Brain microvascular endothelial cell (primary cell): ENCODE measurements at regions not wholly inside any gene's neighbourhood (a gene's known extent, or its start where the extent isn't known, plus 50 kb on each side); places are given as distances from the start of the nearest gene placed in this dataset.
"Not testable (repeated sequence)": the region's sequence is repeated elsewhere in the genome, so short reads cannot be mapped to it uniquely, and the experiment has no call there.

Experiments
- DNase-seq: peaks from one replicate; pipeline ENCODE4 v3.0.0-alpha.2; 2020
- H3K27ac ChIP-seq: fragments of 250-450 bp; sonication (Bioruptor Pico); 2 replicates; pipeline ENCODE4 v1.5.1; 2020; ENCODE audit warnings: mild to moderate bottlenecking, moderate library complexity
- H3K27me3 ChIP-seq: fragments of 250-450 bp; sonication (Bioruptor Pico); replicated peaks from 2 replicates; pipeline ENCODE4 v1.5.1; 2020; ENCODE audit warnings: mild to moderate bottlenecking
- H3K36me3 ChIP-seq: fragments of 250-450 bp; sonication (Bioruptor Pico); replicated peaks from 2 replicates; pipeline ENCODE4 v1.5.1; 2020; ENCODE audit warnings: mild to moderate bottlenecking
- H3K4me3 ChIP-seq: 2 replicates; pipeline ENCODE4 v1.5.1; 2011; ENCODE audit warnings: low read depth, mild to moderate bottlenecking, control low read depth, low read length, moderate library complexity
- in situ Hi-C: cut with HindIII; loops from 2 replicates; pipeline ENCODE4 v1.10.0; 2017; ENCODE audit warnings: low sequenced_read_pairs, low pct_ligation_motif_present
- TF ChIP-seq, protein P1 (sequence below): IDR thresholded peaks from 2 replicates; pipeline ENCODE4 v1.5.1; 2011; ENCODE audit warnings: low read depth, mild to moderate bottlenecking, moderate library complexity, low read length, control low read depth, inconsistent platforms; ENCODE audit errors: missing control alignments

DNA sequence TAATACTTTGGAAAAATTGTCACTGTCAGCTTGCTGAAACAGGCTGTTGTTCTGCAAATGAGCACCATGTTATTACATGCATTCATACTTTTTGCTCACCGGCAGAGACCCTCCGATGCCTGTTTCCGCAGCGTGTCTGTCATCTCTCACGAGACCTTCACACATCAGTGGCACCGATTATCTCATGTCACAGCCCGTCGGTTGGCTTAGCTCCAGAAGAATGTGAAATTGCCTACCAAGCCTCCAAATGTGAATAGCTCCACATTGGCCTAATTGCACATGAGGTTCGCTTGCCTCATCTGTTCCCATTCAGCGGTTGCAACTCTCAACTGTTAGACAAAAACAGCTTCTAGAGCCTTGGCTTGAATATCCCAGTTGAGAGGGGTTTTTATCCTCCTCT is 233.0 kb downstream of the ACTR3 start:
- in situ Hi-C loops = no loop called here
- TF ChIP-seq, protein P1, sequence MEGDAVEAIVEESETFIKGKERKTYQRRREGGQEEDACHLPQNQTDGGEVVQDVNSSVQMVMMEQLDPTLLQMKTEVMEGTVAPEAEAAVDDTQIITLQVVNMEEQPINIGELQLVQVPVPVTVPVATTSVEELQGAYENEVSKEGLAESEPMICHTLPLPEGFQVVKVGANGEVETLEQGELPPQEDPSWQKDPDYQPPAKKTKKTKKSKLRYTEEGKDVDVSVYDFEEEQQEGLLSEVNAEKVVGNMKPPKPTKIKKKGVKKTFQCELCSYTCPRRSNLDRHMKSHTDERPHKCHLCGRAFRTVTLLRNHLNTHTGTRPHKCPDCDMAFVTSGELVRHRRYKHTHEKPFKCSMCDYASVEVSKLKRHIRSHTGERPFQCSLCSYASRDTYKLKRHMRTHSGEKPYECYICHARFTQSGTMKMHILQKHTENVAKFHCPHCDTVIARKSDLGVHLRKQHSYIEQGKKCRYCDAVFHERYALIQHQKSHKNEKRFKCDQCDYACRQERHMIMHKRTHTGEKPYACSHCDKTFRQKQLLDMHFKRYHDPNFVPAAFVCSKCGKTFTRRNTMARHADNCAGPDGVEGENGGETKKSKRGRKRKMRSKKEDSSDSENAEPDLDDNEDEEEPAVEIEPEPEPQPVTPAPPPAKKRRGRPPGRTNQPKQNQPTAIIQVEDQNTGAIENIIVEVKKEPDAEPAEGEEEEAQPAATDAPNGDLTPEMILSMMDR = no peak

DNA sequence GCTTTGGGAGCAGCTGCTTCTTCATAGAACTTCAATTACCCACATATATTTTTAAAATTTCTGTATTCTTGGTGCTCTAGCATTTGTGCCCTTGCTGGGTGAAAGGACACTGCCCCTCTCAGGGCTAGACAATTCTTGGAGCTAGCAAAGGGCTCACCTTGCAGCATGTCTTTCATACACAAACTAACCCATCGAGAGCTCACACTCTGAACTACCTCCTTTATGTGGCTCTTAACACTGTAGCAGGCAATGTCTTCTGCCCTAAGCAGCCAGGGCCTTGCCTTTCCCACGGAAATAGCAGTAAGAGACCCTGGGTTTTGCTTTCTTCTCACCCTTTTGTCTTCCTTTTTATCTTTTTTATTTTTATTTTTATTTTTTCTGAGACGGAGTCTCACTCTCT is 234.0 kb downstream of the ACTR3 start:
- Histone ChIP-seq H3K27ac (no peak overlapping the region), H3K36me3 (no peaks in the 10 kb centered on the region), H3K4me3 (no peak overlapping the region), H3K27me3 (no peaks in the 10 kb centered on the region)
- in situ Hi-C loops = no loop called here
- DNase-seq = no peak
- TF ChIP-seq, protein P1 = no peak

More for the DNA sequence above, 233.0 kb downstream of the ACTR3 start:
- H3K27ac ChIP-seq = no peak overlapping the region
- H3K27me3 ChIP-seq = no peaks in the 10 kb centered on the region
- no peaks in the 10 kb centered on the region for H3K36me3 ChIP-seq
- H3K4me3 ChIP-seq = no peak overlapping the region
- DNase-seq = no peak

DNA sequence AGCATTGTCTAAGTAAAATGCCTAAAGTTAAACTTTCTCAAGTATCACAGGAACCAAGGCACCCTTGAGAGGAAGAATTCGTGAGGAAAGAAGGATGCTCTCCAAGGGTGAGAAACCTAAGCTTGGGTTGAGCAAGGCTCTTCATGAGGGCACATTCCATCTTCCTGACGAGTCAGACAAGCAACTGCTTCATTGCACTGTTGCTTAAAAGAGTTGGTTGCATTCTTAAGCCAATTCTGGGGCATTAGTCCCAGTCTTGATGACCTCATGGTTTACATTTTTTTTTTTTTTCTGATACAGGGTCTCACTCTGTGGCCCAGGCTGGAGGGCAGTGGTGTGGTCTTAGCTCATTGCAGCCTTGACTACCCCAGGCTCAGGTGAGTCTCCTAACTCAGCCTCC is 237.5 kb downstream of the ACTR3 start:
- H3K36me3 ChIP-seq = no peaks in the 10 kb centered on the region
- no peaks in the 10 kb centered on the region for H3K27me3 ChIP-seq
- DNase-seq = no peak
- no peak overlapping the region for H3K27ac ChIP-seq
- in situ Hi-C loops = no loop called here
- TF ChIP-seq, protein P1 = no peak
- no peak overlapping the region for H3K4me3 ChIP-seq

DNA sequence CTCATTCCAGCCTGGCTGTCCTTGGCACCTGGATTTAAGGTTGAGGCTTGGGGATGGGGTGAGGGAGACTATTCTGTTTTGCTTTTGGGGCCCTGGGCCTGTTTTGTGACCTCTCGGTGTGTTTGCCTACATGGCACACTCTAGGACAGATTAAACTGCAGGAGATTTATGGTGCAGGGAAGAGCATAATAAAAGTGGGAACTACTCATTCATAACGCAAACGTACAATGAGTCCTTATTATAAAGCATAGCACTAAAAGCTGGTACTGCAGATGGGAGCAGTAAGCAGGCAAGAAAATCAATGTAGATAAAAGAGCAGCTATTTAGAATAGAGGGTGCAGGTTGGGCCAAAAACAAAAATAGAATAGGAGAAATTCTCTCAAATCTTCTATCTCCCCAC is 238.4 kb downstream of the ACTR3 start:
- TF ChIP-seq, protein P1 = no peak
- in situ Hi-C loops = no loop called here

DNA sequence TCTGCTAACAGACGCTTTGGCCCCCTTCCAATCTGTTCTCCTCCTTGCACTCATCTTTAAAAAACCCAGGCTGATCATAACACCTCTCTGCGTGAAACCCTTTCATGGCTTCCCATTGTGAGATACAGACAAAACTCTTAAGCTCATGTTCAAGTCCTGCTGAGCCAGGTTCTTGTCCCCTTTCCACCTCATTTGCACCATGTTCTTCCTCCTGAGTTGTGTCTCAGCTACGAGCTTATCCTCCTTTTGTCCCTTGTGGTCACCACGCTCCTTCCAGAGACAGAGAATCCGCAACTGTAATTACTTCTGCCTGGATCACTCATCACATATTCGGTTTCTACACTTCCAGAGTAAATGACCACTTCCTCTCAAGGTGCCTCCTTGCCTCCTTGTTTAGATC is 238.8 kb downstream of the ACTR3 start:
- no peak for DNase-seq
- H3K4me3 ChIP-seq = no peak overlapping the region
- no peak overlapping the region for H3K27ac ChIP-seq
- no peaks in the 10 kb centered on the region for H3K36me3 ChIP-seq
- no peaks in the 10 kb centered on the region for H3K27me3 ChIP-seq
- in situ Hi-C loops = no loop called here
- TF ChIP-seq, protein P1 = no peak

More for the DNA sequence above, 238.4 kb downstream of the ACTR3 start:
- Histone ChIP-seq H3K36me3 (no peaks in the 10 kb centered on the region), H3K4me3 (no peak overlapping the region), H3K27me3 (no peaks in the 10 kb centered on the region), H3K27ac (no peak overlapping the region)
- DNase-seq = no peak

DNA sequence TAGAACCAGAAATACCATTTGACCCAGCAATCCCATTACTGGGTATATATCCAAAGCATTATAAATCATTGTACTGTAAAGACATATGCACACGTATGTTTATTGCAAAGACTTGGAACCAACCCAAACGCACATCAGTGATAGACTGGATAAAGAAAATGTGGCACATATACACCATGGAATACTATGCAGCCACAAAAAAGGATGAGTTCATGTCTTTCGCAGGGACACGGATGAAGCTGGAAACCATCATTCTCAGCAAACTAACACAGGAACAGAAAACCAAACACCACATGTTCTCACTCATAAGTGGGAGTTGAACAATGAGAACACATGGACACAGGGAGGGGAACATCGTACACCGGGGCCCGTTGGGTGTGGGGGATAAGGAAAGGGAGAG is 242.2 kb downstream of the ACTR3 start:
- H3K27ac ChIP-seq, H3K27me3 ChIP-seq, in situ Hi-C loops, DNase-seq, H3K36me3 ChIP-seq, H3K4me3 ChIP-seq: not testable (repeated sequence)

DNA sequence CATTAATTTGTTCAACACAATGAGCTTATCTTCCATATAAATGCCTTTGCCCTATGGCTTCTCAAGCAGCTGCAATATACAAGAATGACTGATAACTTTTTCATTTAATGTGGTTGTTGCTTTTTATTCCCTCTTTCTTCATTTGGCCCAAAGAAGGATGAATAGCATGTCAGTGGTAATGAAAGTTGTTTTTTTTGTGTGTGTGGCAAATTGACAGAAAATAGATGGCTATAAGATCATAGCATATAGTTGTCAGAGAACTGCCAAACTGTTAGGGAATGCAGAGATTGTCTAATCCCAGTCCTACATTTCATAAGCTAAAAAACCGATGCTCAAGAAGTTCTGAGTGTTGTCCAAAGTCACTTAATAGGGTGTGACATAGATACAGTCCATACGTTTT is 244.3 kb downstream of the ACTR3 start:
- TF ChIP-seq, protein P1 = no peak

More for the DNA sequence above, 244.3 kb downstream of the ACTR3 start:
- no peaks in the 10 kb centered on the region for H3K27me3 ChIP-seq
- H3K4me3 ChIP-seq = no peak overlapping the region
- no peak for DNase-seq
- H3K36me3 ChIP-seq = no peaks in the 10 kb centered on the region
- no peak overlapping the region for H3K27ac ChIP-seq
- in situ Hi-C loops = no loop called here
